Activated CD8-positive, alpha-beta T cell treated with anti-CD3 and anti-CD28 coated beads for 36 hours (primary cell): ENCODE measurements at regions not wholly inside any gene's neighbourhood (a gene's known extent, or its start where the extent isn't known, plus 50 kb on each side); places are given as distances from the start of the nearest gene placed in this dataset.
"Not testable (repeated sequence)": the region's sequence is repeated elsewhere in the genome, so short reads cannot be mapped to it uniquely, and the experiment has no call there.

Experiments used
- ATAC-seq: fragments of 200-7000 bp; cut with Tn5 transposase; one replicate; pipeline ENCODE4 v1.10.0; 2021; ENCODE audit warnings: mild to moderate bottlenecking, moderate library complexity
- CTCF ChIA-PET: fragments of 350-600 bp; sonication (Branson Sonifier 250); formaldehyde crosslinking; loops from one replicate; lab custom pipeline; 2021; ENCODE audit warnings: antibody characterized with exemption; lab: Charles Lee
- POLR2A ChIA-PET: fragments of 350-600 bp; sonication (Branson Sonifier 250); formaldehyde crosslinking; loops from one replicate; lab custom pipeline; 2021; ENCODE audit warnings: antibody characterized with exemption; lab: Charles Lee
- DNase-seq: peaks from one replicate; pipeline ENCODE4 v3.0.0-alpha.2; 2020
- H3K27ac Mint-ChIP-seq: one replicate; pipeline ENCODE4 v1.8.0; 2021; ENCODE audit warnings: mild to moderate bottlenecking, mixed read lengths
- H3K27me3 Mint-ChIP-seq: one replicate; pipeline ENCODE4 v1.8.0; 2021; ENCODE audit warnings: mixed read lengths
- H3K36me3 Mint-ChIP-seq: one replicate; pipeline ENCODE4 v1.8.0; 2021; ENCODE audit warnings: low read depth, mixed read lengths
- H3K4me1 Mint-ChIP-seq: one replicate; pipeline ENCODE4 v1.8.0; 2021; ENCODE audit warnings: low read depth, mixed read lengths
- H3K4me3 Mint-ChIP-seq: one replicate; pipeline ENCODE4 v1.8.0; 2021; ENCODE audit warnings: mild to moderate bottlenecking, moderate library complexity, mixed read lengths
- H3K9me3 Mint-ChIP-seq: one replicate; pipeline ENCODE4 v1.8.0; 2021; ENCODE audit warnings: mixed read lengths
- intact Hi-C: fragments of 100-400 bp; cut with micrococcal nuclease; formaldehyde crosslinking; loops from one replicate; pipeline ENCODE4 v1.10.0; 2022
- TF ChIP-seq, protein P1 (sequence below): fragments of 200-600 bp; IDR thresholded peaks from one replicate; pipeline ENCODE4 v1.8.0; 2022; ENCODE audit warnings: antibody characterized with exemption, mild to moderate bottlenecking

DNA sequence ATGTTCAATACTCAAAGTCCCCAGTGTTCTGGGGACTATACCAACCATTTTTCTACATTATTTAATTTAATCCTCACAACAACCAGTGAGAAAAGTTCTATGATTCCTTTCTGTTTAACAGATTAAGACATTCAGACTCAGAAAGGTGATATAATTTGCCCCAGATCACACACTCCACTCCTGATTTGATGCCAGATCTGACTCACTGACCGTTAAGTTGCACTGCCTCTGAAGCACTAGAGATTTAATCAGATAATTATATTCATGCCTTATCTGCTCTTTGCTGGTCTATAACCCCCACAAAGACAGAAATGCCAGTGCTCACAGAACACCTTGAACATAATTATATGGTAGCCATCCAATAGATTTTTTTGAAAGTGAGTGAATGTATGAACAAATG, 501.0 kb downstream of the IGSF11 start:
- Mint-ChIP-seq H3K27me3 (no peaks in the 10 kb centered on the region), H3K27ac (no peak overlapping the region), H3K4me1 (no peaks in the 10 kb centered on the region), H3K9me3 (peaks cover 6% of the 10 kb centered on the region), H3K36me3 (no peaks in the 10 kb centered on the region), H3K4me3 (no peak overlapping the region)
- TF ChIP-seq, protein P1, sequence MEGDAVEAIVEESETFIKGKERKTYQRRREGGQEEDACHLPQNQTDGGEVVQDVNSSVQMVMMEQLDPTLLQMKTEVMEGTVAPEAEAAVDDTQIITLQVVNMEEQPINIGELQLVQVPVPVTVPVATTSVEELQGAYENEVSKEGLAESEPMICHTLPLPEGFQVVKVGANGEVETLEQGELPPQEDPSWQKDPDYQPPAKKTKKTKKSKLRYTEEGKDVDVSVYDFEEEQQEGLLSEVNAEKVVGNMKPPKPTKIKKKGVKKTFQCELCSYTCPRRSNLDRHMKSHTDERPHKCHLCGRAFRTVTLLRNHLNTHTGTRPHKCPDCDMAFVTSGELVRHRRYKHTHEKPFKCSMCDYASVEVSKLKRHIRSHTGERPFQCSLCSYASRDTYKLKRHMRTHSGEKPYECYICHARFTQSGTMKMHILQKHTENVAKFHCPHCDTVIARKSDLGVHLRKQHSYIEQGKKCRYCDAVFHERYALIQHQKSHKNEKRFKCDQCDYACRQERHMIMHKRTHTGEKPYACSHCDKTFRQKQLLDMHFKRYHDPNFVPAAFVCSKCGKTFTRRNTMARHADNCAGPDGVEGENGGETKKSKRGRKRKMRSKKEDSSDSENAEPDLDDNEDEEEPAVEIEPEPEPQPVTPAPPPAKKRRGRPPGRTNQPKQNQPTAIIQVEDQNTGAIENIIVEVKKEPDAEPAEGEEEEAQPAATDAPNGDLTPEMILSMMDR = no peak
- intact Hi-C loops = no loop called here
- no peak for DNase-seq
- ATAC-seq = no peak
- CTCF ChIA-PET = no interaction called here
- POLR2A ChIA-PET = no interaction called here

- intact Hi-C loops = no loop called here
- TF ChIP-seq, protein P1 = no peak
Observed at GRCh38 chr3:118534519-118534918, 500.1 kb downstream of the IGSF11 start.

GRCh38 chr3:118536764-118537163, 497.9 kb downstream of the IGSF11 start:
- TF ChIP-seq, protein P1 = no peak
- H3K4me1 Mint-ChIP-seq = no peaks in the 10 kb centered on the region
- ATAC-seq = no peak
- no peaks in the 10 kb centered on the region for H3K27me3 Mint-ChIP-seq
- intact Hi-C loops = no loop called here
- H3K9me3 Mint-ChIP-seq = peaks cover 6% of the 10 kb centered on the region
- H3K27ac Mint-ChIP-seq = no peak overlapping the region
- no peak for DNase-seq
- H3K4me3 Mint-ChIP-seq = no peak overlapping the region
- POLR2A ChIA-PET = no interaction called here
- no peaks in the 10 kb centered on the region for H3K36me3 Mint-ChIP-seq
- CTCF ChIA-PET = no interaction called here

More at GRCh38 chr3:118534519-118534918, 500.1 kb downstream of the IGSF11 start:
- Mint-ChIP-seq H3K27me3 (no peaks in the 10 kb centered on the region), H3K9me3 (peaks cover 6% of the 10 kb centered on the region), H3K36me3 (no peaks in the 10 kb centered on the region), H3K4me3 (no peak overlapping the region), H3K4me1 (no peaks in the 10 kb centered on the region), H3K27ac (no peak overlapping the region)
- POLR2A ChIA-PET = no interaction called here
- DNase-seq (no peak), ATAC-seq (no peak)
- CTCF ChIA-PET = no interaction called here

DNA sequence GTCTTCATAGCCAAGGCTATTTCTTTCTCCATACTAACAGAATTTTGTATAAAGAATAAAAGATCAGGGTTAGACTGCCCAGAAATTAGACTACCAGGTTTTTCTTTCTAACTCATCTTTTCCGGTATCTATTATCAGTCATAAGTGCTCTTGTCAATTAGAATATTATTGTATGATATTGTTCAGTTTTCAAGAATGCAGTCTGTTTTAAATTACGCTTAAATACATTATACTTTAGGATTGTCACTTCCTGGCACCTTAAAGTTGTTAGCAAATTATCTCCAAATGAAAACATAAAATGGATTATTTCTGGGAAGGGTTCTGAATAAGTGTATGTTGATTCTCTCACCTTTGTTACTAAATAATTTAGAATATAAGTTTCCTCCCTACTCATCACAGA, 497.2 kb downstream of the IGSF11 start:
- Mint-ChIP-seq H3K27me3 (no peaks in the 10 kb centered on the region), H3K9me3 (peaks cover 6% of the 10 kb centered on the region), H3K4me3 (no peak overlapping the region), H3K4me1 (no peaks in the 10 kb centered on the region), H3K36me3 (no peaks in the 10 kb centered on the region), H3K27ac (no peak overlapping the region)
- intact Hi-C loops = no loop called here
- no peak for DNase-seq
- ChIA-PET CTCF (no interaction called here), POLR2A (no interaction called here)
- ATAC-seq = no peak
- TF ChIP-seq, protein P1 = no peak

GRCh38 chr3:118538187-118538586, 496.5 kb downstream of the IGSF11 start:
- TF ChIP-seq, protein P1 = no peak
- Mint-ChIP-seq H3K4me1 (no peaks in the 10 kb centered on the region), H3K36me3 (no peaks in the 10 kb centered on the region), H3K27me3 (no peaks in the 10 kb centered on the region), H3K27ac (no peak overlapping the region), H3K4me3 (no peak overlapping the region), H3K9me3 (peaks cover 6% of the 10 kb centered on the region)
- DNase-seq (no peak), ATAC-seq (no peak)
- intact Hi-C loops = no loop called here
- POLR2A ChIA-PET = no interaction called here
- CTCF ChIA-PET = no interaction called here

- intact Hi-C loops, CTCF ChIA-PET, H3K4me1 Mint-ChIP-seq, H3K27me3 Mint-ChIP-seq, ATAC-seq, H3K27ac Mint-ChIP-seq, H3K9me3 Mint-ChIP-seq, DNase-seq, H3K36me3 Mint-ChIP-seq, POLR2A ChIA-PET, H3K4me3 Mint-ChIP-seq: not testable (repeated sequence)
Observed at GRCh38 chr3:118539820-118540447, 494.7 kb downstream of the IGSF11 start.

DNA sequence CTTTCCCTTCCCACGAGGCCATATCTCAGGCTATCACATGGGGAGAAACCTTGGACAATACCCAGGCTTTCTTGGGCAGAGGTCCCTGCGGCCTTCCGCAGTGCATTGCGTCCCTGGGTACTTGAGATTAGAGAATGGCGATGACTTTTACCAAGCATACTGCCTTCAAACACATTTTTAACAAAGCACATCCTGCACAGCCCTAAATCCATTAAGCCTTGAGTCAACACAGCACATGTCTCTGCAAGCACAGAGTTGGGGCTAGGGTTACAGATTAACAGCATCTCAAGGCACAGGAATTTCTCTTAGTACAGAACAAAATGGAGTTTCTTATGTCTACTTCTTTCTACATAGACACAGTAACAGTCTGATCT, 494.2 kb downstream of the IGSF11 start:
- H3K4me1 Mint-ChIP-seq, CTCF ChIA-PET, H3K9me3 Mint-ChIP-seq, DNase-seq, H3K4me3 Mint-ChIP-seq, POLR2A ChIA-PET, H3K27me3 Mint-ChIP-seq, H3K36me3 Mint-ChIP-seq, H3K27ac Mint-ChIP-seq, intact Hi-C loops, ATAC-seq: not testable (repeated sequence)
